ENCODE measurements at regions not wholly inside any gene's neighbourhood (a gene's known extent, or its start where the extent isn't known, plus 50 kb on each side); places are given as distances from the start of the nearest gene placed in this dataset.

GRCh38 chr3:35335703-35336102 is 303.6 kb upstream of the ARPP21 start:
- 93 to 95% methylated on average over 3 of the region's 3 CpGs for whole genome bisulfite sequencing, 2 donors
- no peak for DNase-seq
- H3K27ac ChIP-seq: no peak overlapping the region

GRCh38 chr3:35336601-35337000 is 302.7 kb upstream of the ARPP21 start:
- no peaks in the 10 kb centered on the region for H3K36me3 ChIP-seq
- DNase-seq (no peak), ATAC-seq (no peak)
- H3K27me3 ChIP-seq: no peaks in the 10 kb centered on the region
- TF ChIP-seq CTCF (IDR thresholded peaks at IDR 0.05): no peak
- H3K9me3 ChIP-seq: peaks cover 0 to 5% (median 0%) of the 10 kb centered on the region in 11 donors
- no peak overlapping the region for H3K4me3 ChIP-seq
- no peaks in the 10 kb centered on the region for H3K4me1 ChIP-seq
- intact Hi-C loops (cut with DNase I): no loop called here
- no peak overlapping the region for H3K27ac ChIP-seq

More at GRCh38 chr3:35335703-35336102, 303.6 kb upstream of the ARPP21 start:
- ATAC-seq: no peak
- intact Hi-C loops (cut with DNase I): no loop called here
- Histone ChIP-seq H3K9me3 (peaks cover 0 to 5% (median 0%) of the 10 kb centered on the region in 11 donors), H3K36me3 (no peaks in the 10 kb centered on the region), H3K27me3 (no peaks in the 10 kb centered on the region), H3K4me3 (no peak overlapping the region), H3K4me1 (no peaks in the 10 kb centered on the region)
- TF ChIP-seq CTCF (IDR thresholded peaks at IDR 0.05): no peak

- H3K4me1 ChIP-seq: no peaks in the 10 kb centered on the region
- intact Hi-C loops (cut with DNase I): no loop called here
- no peak overlapping the region for H3K27ac ChIP-seq
- no peak for TF ChIP-seq CTCF (IDR thresholded peaks at IDR 0.05)
- no peaks in the 10 kb centered on the region for H3K27me3 ChIP-seq
- DNase-seq: no peak
- no peaks in the 10 kb centered on the region for H3K9me3 ChIP-seq
- WGBS, 2 donors: 5 to 31% methylated on average over 2 of the region's 2 CpGs
- no peak for ATAC-seq
- no peak overlapping the region for H3K4me3 ChIP-seq
- H3K36me3 ChIP-seq: no peaks in the 10 kb centered on the region
These were observed 301.1 kb upstream of the ARPP21 start for GRCh38 chr3:35338186-35338585.

- Histone ChIP-seq H3K9me3 (no peaks in the 10 kb centered on the region), H3K4me3 (no peak overlapping the region), H3K27me3 (no peaks in the 10 kb centered on the region), H3K27ac (no peak overlapping the region), H3K4me1 (peaks cover 0 to 10% (median 0%) of the 10 kb centered on the region in 9 donors), H3K36me3 (no peaks in the 10 kb centered on the region)
- no peak for DNase-seq
- no peak for ATAC-seq
- no peak for TF ChIP-seq CTCF (IDR thresholded peaks at IDR 0.05)
- intact Hi-C loops (cut with DNase I): no loop called here
- WGBS, 2 donors: 90 to 95% methylated on average over 1 of the region's 1 CpG
These were observed 259.1 kb upstream of the ARPP21 start for GRCh38 chr3:35380196-35380595.

- ATAC-seq (no peak), DNase-seq (no peak)
- no peaks in the 10 kb centered on the region for H3K27me3 ChIP-seq
- H3K4me1 ChIP-seq: peaks cover 0 to 10% (median 0%) of the 10 kb centered on the region in 9 donors
- WGBS, 2 donors: 85 to 92% methylated on average over 2 of the region's 2 CpGs
- H3K36me3 ChIP-seq: no peaks in the 10 kb centered on the region
- H3K4me3 ChIP-seq: no peak overlapping the region
- intact Hi-C loops (cut with DNase I): no loop called here
- no peak overlapping the region for H3K27ac ChIP-seq
- H3K9me3 ChIP-seq: no peaks in the 10 kb centered on the region
- no peak for TF ChIP-seq CTCF (IDR thresholded peaks at IDR 0.05)
These were observed 256.1 kb upstream of the ARPP21 start for GRCh38 chr3:35383216-35383615.

Measured in heart right ventricle (tissue), 16 donors.